Gastrocnemius medialis (tissue), 4 donors: ENCODE measurements at regions not wholly inside any gene's neighbourhood (a gene's known extent, or its start where the extent isn't known, plus 50 kb on each side); places are given as distances from the start of the nearest gene placed in this dataset.

Source experiments
- CTCF ChIP-seq, 5 experiments: fragments of 450-650 bp in 3 of 5; fragments of 200-600 bp in 2 of 5; sonication (generic) in 2 of 5; IDR thresholded peaks in 4 of 5; conservative IDR thresholded peaks in 1 of 5; 1 replicate in 4 of 5; 2 replicates in 1 of 5; pipeline ENCODE4 v1.5.1; 2016 to 2019; ENCODE audit warnings: antibody characterized with exemption in 5 of 5, mild to moderate bottlenecking in 3 of 5, moderate library complexity in 3 of 5
- POLR2A ChIP-seq, 2 donors: fragments of 450-650 bp; IDR thresholded peaks; one replicate each; pipeline ENCODE4 v1.6.1; 2017; ENCODE audit warnings: antibody characterized with exemption in 2 of 2, mild to moderate bottlenecking in 2 of 2, moderate library complexity in 2 of 2

DNA sequence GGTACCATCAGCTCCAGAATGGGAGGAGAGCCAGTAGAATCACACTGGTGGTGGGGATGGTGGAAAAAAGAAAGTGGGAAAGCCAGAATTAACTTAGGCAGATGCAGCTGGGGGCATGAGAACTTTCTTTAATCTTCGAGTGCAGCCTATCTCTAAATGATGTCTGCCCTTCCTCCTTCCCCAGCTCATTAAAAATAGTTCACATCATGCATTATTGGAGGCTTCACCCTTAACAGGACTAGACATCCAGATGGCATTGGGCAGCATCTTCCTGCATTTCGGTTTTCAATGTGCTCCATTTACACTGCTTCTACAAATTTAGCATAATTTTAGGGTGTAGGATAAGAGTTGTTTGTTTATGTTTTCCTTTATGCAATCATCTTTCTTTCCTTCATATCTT is 272.8 kb downstream of the COG6 start:
- TF ChIP-seq POLR2A (IDR thresholded peaks at IDR 0.05) (no peak), CTCF (IDR thresholded peaks at IDR 0.05 in 4 of 5, conservative IDR thresholded peaks at IDR 0.05 in 1 of 5) (no peak)
